Trophoblast cell (in vitro differentiated cells and primary cell): ENCODE measurements at regions not wholly inside any gene's neighbourhood (a gene's known extent, or its start where the extent isn't known, plus 50 kb on each side); places are given as distances from the start of the nearest gene placed in this dataset.
"Not testable (repeated sequence)": the region's sequence is repeated elsewhere in the genome, so short reads cannot be mapped to it uniquely, and the experiment has no call there.

Source experiments
- DNase-seq, 2 donors: peaks; one replicate each; pipeline ENCODE4 v3.0.0-alpha.2; 2016
- H2AFZ ChIP-seq: 2 replicates; pipeline ENCODE4 v1.6.1; 2013; ENCODE audit warnings: low read length, moderate library complexity, mild to moderate bottlenecking; ENCODE audit not compliant: insufficient read depth, poor library complexity
- H2AK5ac ChIP-seq: 2 replicates; pipeline ENCODE4 v1.6.1; 2013; ENCODE audit warnings: mild to moderate bottlenecking, low read length
- H2BK120ac ChIP-seq: 2 replicates; pipeline ENCODE4 v1.6.1; 2013; ENCODE audit warnings: low read length, mild to moderate bottlenecking, moderate library complexity; ENCODE audit not compliant: insufficient read depth, poor library complexity
- H2BK12ac ChIP-seq: 2 replicates; pipeline ENCODE4 v1.6.1; 2013; ENCODE audit warnings: mild to moderate bottlenecking, low read length, moderate library complexity
- H2BK5ac ChIP-seq: 2 replicates; pipeline ENCODE4 v1.6.1; 2013; ENCODE audit warnings: low read length, low read depth, moderate library complexity, mild to moderate bottlenecking; ENCODE audit not compliant: poor library complexity
- H3K14ac ChIP-seq: 2 replicates; pipeline ENCODE4 v1.6.1; 2013; ENCODE audit warnings: mild to moderate bottlenecking, low read length
- H3K18ac ChIP-seq: 2 replicates; pipeline ENCODE4 v1.6.1; 2013; ENCODE audit warnings: mild to moderate bottlenecking, low read length
- H3K23ac ChIP-seq: 2 replicates; pipeline ENCODE4 v1.6.1; 2013; ENCODE audit warnings: low read length
- H3K27ac ChIP-seq: 2 replicates; pipeline ENCODE4 v1.5.1; 2013; ENCODE audit warnings: low read depth, mild to moderate bottlenecking, inconsistent platforms, low read length, moderate library complexity
- H3K27me3 ChIP-seq: 2 replicates; pipeline ENCODE4 v1.6.1; 2013; ENCODE audit warnings: inconsistent platforms, mild to moderate bottlenecking, low read length, moderate library complexity; ENCODE audit not compliant: insufficient read depth
- H3K36me3 ChIP-seq, 2 experiments: 1 replicate in 1 of 2; 2 replicates in 1 of 2; pipeline ENCODE4 v1.6.1; 2013; ENCODE audit warnings: low read length in 2 of 2, mild to moderate bottlenecking in 2 of 2, moderate library complexity in 1 of 2; ENCODE audit not compliant: insufficient read depth in 2 of 2, control insufficient read depth in 1 of 2
- H3K4ac ChIP-seq: 2 replicates; pipeline ENCODE4 v1.6.1; 2013; ENCODE audit warnings: low read depth, mild to moderate bottlenecking, low read length, moderate library complexity
- H3K4me1 ChIP-seq, 2 experiments: 1 replicate in 1 of 2; 2 replicates in 1 of 2; pipeline ENCODE4 v1.6.1; 2013; ENCODE audit warnings: low read length in 2 of 2, mild to moderate bottlenecking in 2 of 2, moderate library complexity in 1 of 2; ENCODE audit not compliant: insufficient read depth in 2 of 2, control insufficient read depth in 1 of 2
- H3K4me2 ChIP-seq: 2 replicates; pipeline ENCODE4 v1.6.1; 2013; ENCODE audit warnings: inconsistent platforms, mild to moderate bottlenecking, low read length, moderate library complexity
- H3K4me3 ChIP-seq: 2 replicates; pipeline ENCODE4 v1.5.1; 2013; ENCODE audit warnings: mild to moderate bottlenecking, low read depth, low read length, inconsistent platforms
- H3K79me1 ChIP-seq: one replicate; pipeline ENCODE4 v1.6.1; 2013; ENCODE audit warnings: low read length
- H3K79me2 ChIP-seq: 2 replicates; pipeline ENCODE4 v1.6.1; 2013; ENCODE audit warnings: low read length, mild to moderate bottlenecking; ENCODE audit not compliant: control insufficient read depth, insufficient read depth, poor library complexity
- H3K9ac ChIP-seq: 2 replicates; pipeline ENCODE4 v1.6.1; 2013; ENCODE audit warnings: mild to moderate bottlenecking, low read length
- H3K9me3 ChIP-seq: 2 replicates; pipeline ENCODE4 v1.6.1; 2013; ENCODE audit warnings: low read depth, mild to moderate bottlenecking, control low read depth, inconsistent platforms, low read length; ENCODE audit not compliant: insufficient read depth
- H4K12ac ChIP-seq: 2 replicates; pipeline ENCODE4 v1.6.1; 2013; ENCODE audit warnings: low read depth, mild to moderate bottlenecking, low read length, moderate library complexity
- H4K8ac ChIP-seq: 2 replicates; pipeline ENCODE4 v1.6.1; 2013; ENCODE audit warnings: low read depth, mild to moderate bottlenecking, low read length, moderate library complexity
- H4K91ac ChIP-seq: one replicate; pipeline ENCODE4 v1.6.1; 2013; ENCODE audit warnings: low read depth, mild to moderate bottlenecking, low read length, moderate library complexity
- WGBS: extraction: QIAGEN DNeasy Blood & Tissue Kit; methylation state at CpG from one replicate; pipeline ENCODE4 v1.1.7; 2013; ENCODE audit warnings: missing lambda C conversion rate; ENCODE audit not compliant: insufficient read length, insufficient coverage; ENCODE audit errors: extremely low coverage; 5-methylcytosine and 5-hydroxymethylcytosine counted together

GRCh38 chr16:76716251-76716650 is 439.1 kb downstream of the CNTNAP4 start:
- not testable (repeated sequence) for H3K9ac ChIP-seq, H3K4me1 ChIP-seq, H2BK5ac ChIP-seq, H2AFZ ChIP-seq, H4K8ac ChIP-seq, H2BK12ac ChIP-seq, H3K4me2 ChIP-seq, H2BK120ac ChIP-seq, H3K18ac ChIP-seq, H3K79me1 ChIP-seq, H3K4ac ChIP-seq, H3K27me3 ChIP-seq, H3K4me3 ChIP-seq, H3K9me3 ChIP-seq, H3K27ac ChIP-seq, H4K12ac ChIP-seq, H3K36me3 ChIP-seq, DNase-seq, H3K14ac ChIP-seq, H2AK5ac ChIP-seq, H3K23ac ChIP-seq, H3K79me2 ChIP-seq, H4K91ac ChIP-seq
- WGBS: no CpG with 5 or more reads among the region's 5 CpGs

- Histone ChIP-seq H3K4me3 (no peak overlapping the region), H3K79me2 (no peaks in the 10 kb centered on the region), H3K27me3 (no peaks in the 10 kb centered on the region), H3K9me3 (no peaks in the 10 kb centered on the region), H2BK12ac (no peak overlapping the region), H2BK120ac (no peak overlapping the region), H3K14ac (no peak overlapping the region), H2AFZ (no peak overlapping the region), H4K8ac (no peak overlapping the region), H3K18ac (no peak overlapping the region), H3K4me2 (no peak overlapping the region), H3K27ac (no peak overlapping the region), H3K36me3 (no peaks in the 10 kb centered on the region), H4K12ac (no peak overlapping the region), H4K91ac (no peak overlapping the region), H3K9ac (no peak overlapping the region), H3K4me1 (no peaks in the 10 kb centered on the region), H3K23ac (no peak overlapping the region), H2BK5ac (no peak overlapping the region), H3K4ac (no peak overlapping the region), H3K79me1 (no peaks in the 10 kb centered on the region), H2AK5ac (no peak overlapping the region)
- no peak for DNase-seq
- no CpG with 5 or more reads among the region's 1 CpG for WGBS
These were observed 447.0 kb downstream of the CNTNAP4 start for GRCh38 chr16:76724181-76724580.

- Histone ChIP-seq H2AFZ (no peak overlapping the region), H2BK120ac (no peak overlapping the region), H3K18ac (no peak overlapping the region), H3K4me1 (no peaks in the 10 kb centered on the region), H3K27ac (no peak overlapping the region), H4K8ac (no peak overlapping the region), H3K4me2 (no peak overlapping the region), H3K27me3 (no peaks in the 10 kb centered on the region), H3K4ac (no peak overlapping the region), H4K12ac (no peak overlapping the region), H2BK12ac (no peak overlapping the region), H3K9me3 (no peaks in the 10 kb centered on the region), H3K36me3 (no peaks in the 10 kb centered on the region), H4K91ac (no peak overlapping the region), H3K79me1 (no peaks in the 10 kb centered on the region), H3K79me2 (no peaks in the 10 kb centered on the region), H3K4me3 (no peak overlapping the region), H3K14ac (no peak overlapping the region), H3K9ac (no peak overlapping the region), H2BK5ac (no peak overlapping the region), H3K23ac (no peak overlapping the region), H2AK5ac (no peak overlapping the region)
- WGBS: no CpG with 5 or more reads among the region's 1 CpG
- peak in 1 of 2 donors; percentile 8 for DNase-seq
These were observed 452.3 kb downstream of the CNTNAP4 start for GRCh38 chr16:76729525-76729924.

- no peak overlapping the region for H3K4ac ChIP-seq
- no peak overlapping the region for H2AFZ ChIP-seq
- no peak overlapping the region for H2BK5ac ChIP-seq
- H3K27me3 ChIP-seq: no peaks in the 10 kb centered on the region
- H3K79me1 ChIP-seq: no peaks in the 10 kb centered on the region
- no peak overlapping the region for H3K14ac ChIP-seq
- H3K9ac ChIP-seq: no peak overlapping the region
- H3K36me3 ChIP-seq: no peaks in the 10 kb centered on the region
- H2BK12ac ChIP-seq: no peak overlapping the region
- no peak overlapping the region for H3K27ac ChIP-seq
- no peak overlapping the region for H4K91ac ChIP-seq
- no peak overlapping the region for H3K4me2 ChIP-seq
- no peaks in the 10 kb centered on the region for H3K4me1 ChIP-seq
- no peak overlapping the region for H2BK120ac ChIP-seq
- H4K8ac ChIP-seq: no peak overlapping the region
- H3K4me3 ChIP-seq: no peak overlapping the region
- H3K18ac ChIP-seq: no peak overlapping the region
- H4K12ac ChIP-seq: no peak overlapping the region
- no peaks in the 10 kb centered on the region for H3K9me3 ChIP-seq
- no peak for DNase-seq
- H2AK5ac ChIP-seq: no peak overlapping the region
- H3K23ac ChIP-seq: no peak overlapping the region
- no peaks in the 10 kb centered on the region for H3K79me2 ChIP-seq
These were observed 455.7 kb downstream of the CNTNAP4 start for GRCh38 chr16:76732894-76733293.
